ENCODE measurements at regions not wholly inside any gene's neighbourhood (a gene's known extent, or its start where the extent isn't known, plus 50 kb on each side); places are given as distances from the start of the nearest gene placed in this dataset.
"Not testable (repeated sequence)": the region's sequence is repeated elsewhere in the genome, so short reads cannot be mapped to it uniquely, and the experiment has no call there.

DNA sequence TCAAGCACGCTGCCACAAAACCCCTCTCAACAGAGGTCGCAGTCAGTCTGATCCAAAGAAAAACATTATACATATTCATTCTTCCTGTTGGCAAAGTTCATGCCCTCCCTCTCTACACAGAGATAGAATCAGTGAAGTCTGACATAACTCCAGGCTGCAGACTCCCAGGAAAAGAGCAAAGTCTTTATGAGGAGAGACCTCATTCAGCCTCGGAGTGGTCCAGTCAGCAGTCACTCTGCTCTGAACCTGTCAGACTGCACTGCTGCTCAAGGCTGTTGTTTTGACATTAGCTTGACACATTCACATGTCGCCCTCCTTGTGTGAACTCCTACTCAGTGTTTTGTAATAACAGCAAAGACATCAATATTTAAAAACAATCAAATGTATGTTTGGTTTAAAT, 241.2 kb upstream of the G2E3 start:
- DNase-seq, result no peak

GRCh38 chr14:30322819-30323218, 236.1 kb upstream of the G2E3 start:
- DNase-seq, result no peak

DNA sequence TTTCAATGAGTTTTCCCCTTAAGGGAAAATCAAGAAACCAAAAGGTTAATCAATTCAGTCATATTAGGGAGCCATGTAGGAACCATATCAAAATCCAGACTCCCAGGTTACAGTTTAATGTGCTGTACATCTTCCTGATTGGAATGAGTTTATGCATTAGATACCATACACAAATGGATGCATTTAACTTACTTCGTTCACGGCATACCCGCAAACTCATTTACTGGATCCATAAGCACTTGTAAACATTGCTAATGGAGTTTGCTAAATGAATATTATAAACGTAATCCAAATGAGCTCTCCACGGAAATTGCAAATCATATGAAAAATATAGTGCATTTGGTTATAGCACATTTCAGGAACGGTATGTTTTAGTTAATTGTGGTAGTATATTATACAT, 228.9 kb upstream of the G2E3 start:
- no peak for DNase-seq

DNA sequence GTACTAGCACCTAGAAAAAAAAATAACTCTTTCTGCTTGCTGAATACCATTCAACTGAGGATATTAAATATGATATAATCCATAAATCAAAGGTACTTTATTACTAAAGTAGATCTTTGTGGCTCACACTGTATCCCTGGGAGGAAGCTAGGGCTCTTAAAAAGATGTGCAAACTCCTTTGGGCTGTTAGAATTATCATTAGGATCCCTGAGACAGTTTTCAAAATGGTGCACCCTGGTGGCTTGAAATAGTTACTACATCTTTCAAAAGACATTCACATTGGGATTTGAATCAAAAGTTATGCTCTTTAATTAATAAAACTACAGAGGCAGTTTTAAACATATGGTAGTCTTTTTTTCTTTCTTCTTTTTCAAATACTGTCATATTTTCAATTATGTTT, 228.5 kb upstream of the G2E3 start:
- no peak for DNase-seq

- no peak for DNase-seq
Observed at GRCh38 chr14:30331030-30331429, 227.9 kb upstream of the G2E3 start.

GRCh38 chr14:30332374-30332773, 226.6 kb upstream of the G2E3 start:
- DNase-seq, result no peak

DNA sequence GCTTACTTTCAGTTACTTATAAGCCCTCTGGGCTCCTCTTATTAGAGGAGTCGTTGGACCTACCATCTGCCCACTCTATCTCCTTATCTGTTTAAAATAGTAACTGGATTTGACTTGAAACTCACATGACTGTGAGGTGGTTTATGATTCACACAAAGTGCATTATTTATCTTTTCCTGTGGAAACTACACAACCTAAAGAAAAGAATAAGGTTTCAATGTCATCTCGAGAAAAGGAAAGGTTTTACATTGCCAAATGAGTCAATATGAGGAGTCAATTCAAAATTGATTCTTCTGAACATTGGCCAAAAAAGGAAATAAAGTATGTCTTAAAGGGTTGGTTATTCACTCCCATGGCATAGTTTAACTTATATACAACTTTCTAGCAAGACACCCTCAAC, 225.0 kb upstream of the G2E3 start:
- DNase-seq, result no peak

- DNase-seq, result no peak
Observed at GRCh38 chr14:30337456-30337855, 221.5 kb upstream of the G2E3 start.

- no peak for DNase-seq
Observed at GRCh38 chr14:30339311-30339901, 219.6 kb upstream of the G2E3 start.

GRCh38 chr14:30340495-30340894, 218.5 kb upstream of the G2E3 start:
- DNase-seq, result no peak

DNA sequence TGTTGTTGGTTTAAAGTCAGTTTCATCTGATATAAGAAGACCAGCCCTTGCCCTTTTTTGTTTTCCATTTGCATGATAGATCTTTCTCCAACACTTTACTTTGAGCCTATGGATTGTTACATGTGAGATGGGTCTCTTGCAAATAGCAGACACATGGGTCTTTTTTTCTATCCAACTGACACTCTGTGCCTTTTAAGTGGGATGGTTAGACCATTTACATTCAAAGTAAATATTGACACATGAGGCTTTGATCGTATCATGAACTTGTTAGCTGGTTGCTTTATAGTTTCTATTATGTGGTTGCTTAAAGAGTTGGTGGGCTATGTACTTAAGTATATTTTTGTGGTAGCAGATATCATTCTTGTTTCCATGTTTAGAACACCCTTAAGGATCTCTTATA, 213.4 kb upstream of the G2E3 start:
- DNase-seq, result no peak

DNA sequence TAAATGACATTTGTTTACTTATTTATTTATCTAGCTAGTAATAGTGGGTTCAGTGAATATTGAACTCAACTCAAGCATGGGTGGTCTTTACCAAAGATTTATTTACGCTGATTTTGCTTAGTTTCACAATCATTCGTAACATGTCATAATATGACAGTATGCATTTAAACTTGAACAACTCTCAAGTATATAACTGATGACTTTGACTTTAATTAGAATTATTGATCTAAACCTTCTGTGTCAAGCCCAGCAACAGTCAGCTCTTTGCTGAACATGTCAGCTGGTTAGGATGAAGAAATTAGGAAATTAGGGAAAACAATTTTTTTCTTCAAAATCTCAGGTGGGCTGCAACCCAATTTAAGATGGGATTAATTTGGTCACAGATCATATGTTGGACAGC, 210.5 kb upstream of the G2E3 start:
- DNase-seq, result no peak

DNA sequence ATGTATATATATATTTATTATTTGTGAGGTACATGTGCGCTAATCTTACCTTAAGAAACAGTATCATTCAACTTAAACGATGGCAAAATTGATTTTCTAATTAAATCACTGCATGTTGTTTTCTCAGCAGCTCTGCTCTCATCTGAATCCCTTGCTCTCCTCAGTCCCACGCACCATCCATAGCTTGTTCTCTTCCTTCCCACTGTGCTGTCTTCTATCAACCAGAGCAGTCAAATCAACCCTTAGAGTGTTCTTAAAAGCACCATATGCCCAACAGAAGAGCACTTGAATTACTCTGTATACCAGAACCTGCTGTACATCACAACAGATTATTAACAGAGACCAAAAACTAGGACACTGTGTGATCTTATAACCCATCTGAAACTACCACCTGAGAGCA, 209.4 kb upstream of the G2E3 start:
- no peak for DNase-seq

- no peak for DNase-seq
Observed at GRCh38 chr14:30354439-30354838, 204.5 kb upstream of the G2E3 start.

GRCh38 chr14:30355431-30355913, 203.5 kb upstream of the G2E3 start:
- no peak for DNase-seq

DNA sequence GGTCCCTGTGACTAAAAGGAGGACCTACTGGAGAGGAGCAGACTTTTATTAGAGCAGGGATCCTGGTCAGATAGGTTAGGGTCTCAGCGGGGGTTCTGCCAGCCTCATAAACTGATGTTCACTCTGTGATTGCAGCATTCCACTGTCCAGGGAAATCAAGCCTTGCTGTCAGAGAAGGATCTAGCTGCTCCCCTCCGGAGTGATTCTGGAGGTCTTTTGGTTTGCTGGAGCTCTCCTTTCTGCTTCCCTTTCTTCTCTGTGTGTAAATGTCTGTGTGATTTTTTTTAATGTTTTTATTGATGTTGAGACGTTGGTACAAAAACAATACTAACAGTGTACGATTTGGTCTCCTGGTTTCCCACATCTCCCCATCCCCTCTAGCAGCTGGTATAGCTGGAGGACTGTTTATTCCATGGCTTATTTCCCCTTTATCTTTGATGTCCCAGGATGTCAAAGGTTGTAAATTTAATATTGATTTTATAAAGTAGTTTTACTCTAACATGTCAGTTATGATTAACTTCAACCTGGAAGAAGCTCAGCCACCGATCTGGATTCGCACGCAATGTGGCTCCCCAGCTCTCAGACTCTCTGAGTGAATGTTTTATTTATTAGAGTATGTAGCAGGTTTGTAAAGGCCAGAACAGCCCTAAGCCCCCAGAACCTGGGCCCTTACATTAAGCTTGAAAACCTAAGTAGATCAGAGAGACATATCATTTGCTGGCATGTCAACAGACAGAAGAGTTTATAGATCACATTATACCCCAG, 202.3 kb upstream of the G2E3 start:
- DNase-seq, result no peak

GRCh38 chr14:30357791-30358190, 201.2 kb upstream of the G2E3 start:
- no peak for DNase-seq

GRCh38 chr14:30362369-30363218, 196.4 kb upstream of the G2E3 start:
- no peak for DNase-seq

- not testable (repeated sequence) for DNase-seq
Observed at GRCh38 chr14:30363219-30363880, 195.6 kb upstream of the G2E3 start.

DNA sequence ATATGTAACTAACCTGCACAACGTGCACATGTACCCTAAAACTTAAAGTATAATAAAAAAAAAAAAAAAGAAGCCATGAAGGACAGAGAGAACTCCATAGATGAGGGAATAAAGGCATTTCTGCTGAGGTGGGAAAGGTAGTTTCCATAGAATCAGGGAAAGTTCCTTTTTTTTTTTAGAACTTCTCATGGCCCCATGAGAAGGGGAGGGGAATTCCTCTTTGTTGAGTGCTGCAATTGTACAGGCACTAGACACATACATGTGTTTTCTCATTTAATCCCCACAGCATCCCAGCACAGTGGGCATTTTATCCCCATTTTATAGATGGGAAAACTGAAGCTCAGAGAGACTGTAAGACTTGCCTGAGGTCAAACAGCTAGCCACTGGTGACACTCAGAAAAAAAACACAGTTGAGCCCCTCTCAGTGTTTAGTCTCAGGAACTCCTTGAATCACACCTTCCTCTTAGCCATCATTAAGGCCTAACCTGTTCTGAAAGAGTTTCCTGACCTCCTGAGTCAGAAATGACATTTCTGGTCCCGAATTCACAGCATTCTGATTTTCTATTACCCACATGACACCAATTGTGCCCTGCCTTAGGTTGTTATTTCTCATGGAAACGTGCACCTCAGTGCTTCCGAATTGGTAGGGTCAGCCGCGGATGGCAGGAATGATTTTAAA, 189.3 kb upstream of the G2E3 start:
- DNase-seq, result no peak

DNA sequence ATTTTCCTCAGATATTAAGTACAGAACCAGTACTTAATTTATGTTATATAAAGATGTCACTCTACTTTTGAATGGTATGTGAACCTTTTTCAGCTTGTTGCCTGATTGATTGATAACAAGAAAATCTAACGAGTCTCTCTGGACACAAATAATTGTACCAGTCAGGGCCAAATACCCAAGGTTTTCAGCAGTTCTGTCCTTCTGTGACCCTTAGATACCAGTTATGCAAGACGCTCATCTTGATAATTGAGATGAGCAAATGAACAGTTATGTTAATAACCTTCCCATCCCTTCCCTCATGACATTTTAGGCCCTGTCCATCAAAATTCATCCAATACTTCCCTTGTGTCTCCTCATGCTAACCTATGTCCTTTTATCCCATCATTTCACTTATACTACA, 185.9 kb upstream of the G2E3 start:
- DNase-seq, result no peak

DNA sequence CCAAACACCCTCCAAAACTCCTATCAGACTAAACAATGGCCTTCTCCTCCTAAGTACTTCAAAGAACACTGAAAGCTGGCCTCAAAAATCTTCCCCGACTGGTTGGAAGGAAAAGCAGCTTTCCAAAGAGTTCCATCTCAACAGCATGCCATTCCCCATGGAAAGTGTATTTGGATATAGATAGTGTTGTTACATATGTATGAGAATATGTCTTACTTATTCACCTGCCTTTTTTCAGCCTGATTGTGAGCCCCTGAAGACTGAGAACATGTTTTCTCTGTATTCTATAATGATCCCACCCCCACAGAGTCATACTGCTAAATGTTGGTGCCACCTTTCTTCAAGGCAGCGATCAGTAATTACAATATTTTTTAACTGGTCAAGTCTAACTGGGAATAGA, 185.4 kb upstream of the G2E3 start:
- no peak for DNase-seq
